ENCODE measurements at regions not wholly inside any gene's neighbourhood (a gene's known extent, or its start where the extent isn't known, plus 50 kb on each side); places are given as distances from the start of the nearest gene placed in this dataset.

- WGBS (ENCODE audit: low lambda C conversion rate), result 57% methylated on average over 7 of the region's 7 CpGs
- Histone ChIP-seq H3K79me2 (ENCODE audit: insufficient read depth) (no peaks in the 10 kb centered on the region), H3K27ac (ENCODE audit: low read depth in 2 of 2, low read length in 1 of 2) (no peak overlapping the region), H3K4me2 (no peak overlapping the region), H3K4me1 (ENCODE audit: control insufficient read depth in 1 of 2, insufficient read depth in 2 of 2, low read depth in 1 of 2, low read length in 1 of 2) (no peaks in the 10 kb centered on the region), H3K27me3 (ENCODE audit: insufficient read depth) (no peaks in the 10 kb centered on the region), H3K4me3 (ENCODE audit: low read depth in 2 of 2, low read length in 1 of 2) (no peak overlapping the region), H3K9ac (no peak overlapping the region), H4K20me1 (ENCODE audit: insufficient read depth) (no peaks in the 10 kb centered on the region), H3F3A (replicated peaks; ENCODE audit: insufficient read depth) (no peaks in the 10 kb centered on the region), H3K9me3 (no peaks in the 10 kb centered on the region), H2AFZ (ENCODE audit: low read depth) (no peak overlapping the region), H3K36me3 (replicated peaks in 1 of 2; ENCODE audit: control insufficient read depth in 1 of 2, insufficient read depth in 2 of 2, low read length in 1 of 2) (no peaks in the 10 kb centered on the region), H3K9me2 (no peaks in the 10 kb centered on the region)
- ChIA-PET POLR2A (no interaction called here), CTCF (interaction anchor here (1.1 kb wide), 1 partner anchor 17 kb away, joined by 3 read pairs; no protein-coding TSS in a partner anchor)
- TF ChIP-seq FOSL2 (IDR thresholded peaks at IDR 0.05; ENCODE audit: borderline replicate concordance, low read depth) (no peak), NFIC (IDR thresholded peaks at IDR 0.05; ENCODE audit: borderline replicate concordance) (no peak), RXRA (IDR thresholded peaks at IDR 0.05; ENCODE audit: borderline replicate concordance, low read depth) (no peak), GABPA (IDR thresholded peaks at IDR 0.05; ENCODE audit: low read depth) (no peak), MXI1 (IDR thresholded peaks at IDR 0.05; ENCODE audit: low read depth, low read length) (no peak), USF2 (IDR thresholded peaks at IDR 0.05; ENCODE audit: borderline replicate concordance, low read depth, low read length) (no peak), FOXM1 (IDR thresholded peaks at IDR 0.05; ENCODE audit: low read depth) (no peak), MAX (IDR thresholded peaks at IDR 0.05; ENCODE audit: low read depth) (no peak), ZBTB33 (IDR thresholded peaks at IDR 0.05; ENCODE audit: borderline replicate concordance, low read depth) (no peak), YY1 (IDR thresholded peaks at IDR 0.05; ENCODE audit: low read depth) (no peak)
- no peak for DNase-seq
These were observed 125.0 kb downstream of the TEX36 start for GRCh38 chr10:125557801-125558505.

- ChIA-PET POLR2A (no interaction called here), CTCF (interaction anchor here (0.8 kb wide), 1 partner anchor 341 kb away, joined by 3 read pairs; no protein-coding TSS in a partner anchor)
- DNase-seq, result no peak
- no peak overlapping the region for H2AFZ ChIP-seq (ENCODE audit: low read depth)
- no peaks in the 10 kb centered on the region for H3K36me3 ChIP-seq (replicated peaks in 1 of 2; ENCODE audit: control insufficient read depth in 1 of 2, insufficient read depth in 2 of 2, low read length in 1 of 2)
- WGBS (ENCODE audit: low lambda C conversion rate), result 31% methylated on average over 4 of the region's 4 CpGs
- no peak overlapping the region for H3K27ac ChIP-seq (ENCODE audit: low read depth in 2 of 2, low read length in 1 of 2)
- no peaks in the 10 kb centered on the region for H3F3A ChIP-seq (replicated peaks; ENCODE audit: insufficient read depth)
- no peaks in the 10 kb centered on the region for H3K9me3 ChIP-seq
- no peaks in the 10 kb centered on the region for H3K79me2 ChIP-seq (ENCODE audit: insufficient read depth)
- H4K20me1 ChIP-seq (ENCODE audit: insufficient read depth), result no peaks in the 10 kb centered on the region
- no peaks in the 10 kb centered on the region for H3K27me3 ChIP-seq (ENCODE audit: insufficient read depth)
- no peak overlapping the region for H3K4me3 ChIP-seq (ENCODE audit: low read depth in 2 of 2, low read length in 1 of 2)
- no peak overlapping the region for H3K9ac ChIP-seq
- no peaks in the 10 kb centered on the region for H3K4me1 ChIP-seq (ENCODE audit: control insufficient read depth in 1 of 2, insufficient read depth in 2 of 2, low read depth in 1 of 2, low read length in 1 of 2)
- H3K9me2 ChIP-seq, result no peaks in the 10 kb centered on the region
- H3K4me2 ChIP-seq, result no peak overlapping the region
- TF ChIP-seq YY1 (IDR thresholded peaks at IDR 0.05; ENCODE audit: low read depth), result no peak
- no peak for TF ChIP-seq ZBTB33 (IDR thresholded peaks at IDR 0.05; ENCODE audit: borderline replicate concordance, low read depth)
- no peak for TF ChIP-seq POLR2AphosphoS5 (IDR thresholded peaks at IDR 0.05; ENCODE audit: low read depth, low read length)
- TF ChIP-seq GABPA (IDR thresholded peaks at IDR 0.05; ENCODE audit: low read depth), result no peak
- no peak for TF ChIP-seq TAF1 (IDR thresholded peaks at IDR 0.05; ENCODE audit: borderline replicate concordance, low read depth, low read length)
- TF ChIP-seq SMC3 (IDR thresholded peaks at IDR 0.05; ENCODE audit: low read depth, low read length), result no peak
- TF ChIP-seq TEAD4 (IDR thresholded peaks at IDR 0.05; ENCODE audit: borderline replicate concordance, insufficient read depth), result no peak
- no peak for TF ChIP-seq USF2 (IDR thresholded peaks at IDR 0.05; ENCODE audit: borderline replicate concordance, low read depth, low read length)
- TF ChIP-seq NFIC (IDR thresholded peaks at IDR 0.05; ENCODE audit: borderline replicate concordance), result no peak
- no peak for TF ChIP-seq RCOR1 (IDR thresholded peaks at IDR 0.05; ENCODE audit: low read length)
- TF ChIP-seq MXI1 (IDR thresholded peaks at IDR 0.05; ENCODE audit: low read depth, low read length), result no peak
- no peak for TF ChIP-seq FOXJ3 (CRISPR knock-in tag; IDR thresholded peaks at IDR 0.05)
- no peak for TF ChIP-seq FOXM1 (IDR thresholded peaks at IDR 0.05; ENCODE audit: low read depth)
- no peak for TF ChIP-seq ELF1 (IDR thresholded peaks at IDR 0.05)
- TF ChIP-seq IRF3 (IDR thresholded peaks at IDR 0.05; ENCODE audit: low read depth, low read length), result no peak
- no peak for TF ChIP-seq CHD2 (IDR thresholded peaks at IDR 0.05; ENCODE audit: low read length, partially characterized antibody)
- TF ChIP-seq TCF12 (IDR thresholded peaks at IDR 0.05), result no peak
These were observed 125.7 kb downstream of the TEX36 start for GRCh38 chr10:125557311-125557710.

Data from SK-N-SH (cell line).